ENCODE measurements at regions not wholly inside any gene's neighbourhood (a gene's known extent, or its start where the extent isn't known, plus 50 kb on each side); places are given as distances from the start of the nearest gene placed in this dataset.

GRCh38 chr6:62669831-62670230 is 383.8 kb upstream of the KHDRBS2 start (continued):
- no peak for TF ChIP-seq ZBTB33 (IDR thresholded peaks at IDR 0.05; ENCODE audit: borderline replicate concordance, low read depth)
- TF ChIP-seq TEAD4 (IDR thresholded peaks at IDR 0.05; ENCODE audit: borderline replicate concordance, insufficient read depth), result no peak

DNA sequence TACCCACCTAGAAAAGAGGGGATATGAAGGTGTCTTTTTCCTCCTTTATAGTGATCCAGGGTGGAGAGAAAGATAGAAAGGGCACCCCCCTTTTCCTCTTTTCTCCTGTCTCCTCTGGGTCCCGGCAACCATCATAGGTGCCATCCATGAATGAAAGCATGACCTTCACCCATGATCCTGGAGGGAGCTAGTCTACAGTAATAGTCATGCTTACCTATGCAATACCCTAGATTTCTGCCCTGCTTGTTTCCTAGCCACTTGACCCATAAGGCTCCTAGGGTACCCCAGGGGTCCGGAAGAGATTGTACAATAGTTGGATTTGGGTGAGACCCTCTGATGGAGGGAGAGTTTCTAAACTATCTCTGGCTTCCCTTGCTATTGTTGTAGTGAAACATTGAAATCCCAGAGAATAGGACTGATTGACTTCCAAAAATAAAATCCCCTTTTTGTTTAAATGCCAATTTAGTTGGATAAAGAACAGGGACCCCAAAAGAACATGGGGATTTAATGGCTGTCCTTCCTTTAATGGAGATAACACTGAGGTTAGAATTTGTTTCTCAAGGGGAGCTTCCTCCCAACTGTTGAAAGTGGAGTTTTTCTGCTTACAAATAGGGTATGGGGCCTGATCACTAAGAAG is 366.8 kb upstream of the KHDRBS2 start:
- H3K36me3 ChIP-seq (replicated peaks in 1 of 2; ENCODE audit: control insufficient read depth in 1 of 2, insufficient read depth in 2 of 2, low read length in 1 of 2), result no peaks in the 10 kb centered on the region
- H3F3A ChIP-seq (replicated peaks; ENCODE audit: insufficient read depth), result no peaks in the 10 kb centered on the region
- no peak overlapping the region for H3K27ac ChIP-seq (ENCODE audit: low read depth in 2 of 2, low read length in 1 of 2)
- TF ChIP-seq, protein P1, sequence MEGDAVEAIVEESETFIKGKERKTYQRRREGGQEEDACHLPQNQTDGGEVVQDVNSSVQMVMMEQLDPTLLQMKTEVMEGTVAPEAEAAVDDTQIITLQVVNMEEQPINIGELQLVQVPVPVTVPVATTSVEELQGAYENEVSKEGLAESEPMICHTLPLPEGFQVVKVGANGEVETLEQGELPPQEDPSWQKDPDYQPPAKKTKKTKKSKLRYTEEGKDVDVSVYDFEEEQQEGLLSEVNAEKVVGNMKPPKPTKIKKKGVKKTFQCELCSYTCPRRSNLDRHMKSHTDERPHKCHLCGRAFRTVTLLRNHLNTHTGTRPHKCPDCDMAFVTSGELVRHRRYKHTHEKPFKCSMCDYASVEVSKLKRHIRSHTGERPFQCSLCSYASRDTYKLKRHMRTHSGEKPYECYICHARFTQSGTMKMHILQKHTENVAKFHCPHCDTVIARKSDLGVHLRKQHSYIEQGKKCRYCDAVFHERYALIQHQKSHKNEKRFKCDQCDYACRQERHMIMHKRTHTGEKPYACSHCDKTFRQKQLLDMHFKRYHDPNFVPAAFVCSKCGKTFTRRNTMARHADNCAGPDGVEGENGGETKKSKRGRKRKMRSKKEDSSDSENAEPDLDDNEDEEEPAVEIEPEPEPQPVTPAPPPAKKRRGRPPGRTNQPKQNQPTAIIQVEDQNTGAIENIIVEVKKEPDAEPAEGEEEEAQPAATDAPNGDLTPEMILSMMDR (IDR thresholded peaks at IDR 0.05), result no peak
- no peak for TF ChIP-seq REST (IDR thresholded peaks at IDR 0.05; ENCODE audit: low read depth, low read length)
- TF ChIP-seq SMC3 (IDR thresholded peaks at IDR 0.05; ENCODE audit: low read depth, low read length), result no peak
- TF ChIP-seq RFX5 (IDR thresholded peaks at IDR 0.05; ENCODE audit: low read length), result no peak
- no peak for TF ChIP-seq EZH2phosphoT487 (IDR thresholded peaks at IDR 0.05; ENCODE audit: borderline replicate concordance, low read depth)
- no peak for TF ChIP-seq ELF1 (IDR thresholded peaks at IDR 0.05)
- no peak for TF ChIP-seq TEAD4 (IDR thresholded peaks at IDR 0.05; ENCODE audit: borderline replicate concordance, insufficient read depth)
- TF ChIP-seq RXRA (IDR thresholded peaks at IDR 0.05; ENCODE audit: borderline replicate concordance, low read depth), result no peak
- TF ChIP-seq FOXJ3 (CRISPR knock-in tag; IDR thresholded peaks at IDR 0.05), result no peak
- no peak for TF ChIP-seq GATA2 (CRISPR knock-in tag; IDR thresholded peaks at IDR 0.05)
- no peak for TF ChIP-seq FOXM1 (IDR thresholded peaks at IDR 0.05; ENCODE audit: low read depth)
- no peak for TF ChIP-seq FOSL2 (IDR thresholded peaks at IDR 0.05; ENCODE audit: borderline replicate concordance, low read depth)
- no peak for TF ChIP-seq RCOR1 (IDR thresholded peaks at IDR 0.05; ENCODE audit: low read length)
- no peak for TF ChIP-seq USF1 (IDR thresholded peaks at IDR 0.05; ENCODE audit: borderline replicate concordance, low read depth)
- TF ChIP-seq, protein P2, sequence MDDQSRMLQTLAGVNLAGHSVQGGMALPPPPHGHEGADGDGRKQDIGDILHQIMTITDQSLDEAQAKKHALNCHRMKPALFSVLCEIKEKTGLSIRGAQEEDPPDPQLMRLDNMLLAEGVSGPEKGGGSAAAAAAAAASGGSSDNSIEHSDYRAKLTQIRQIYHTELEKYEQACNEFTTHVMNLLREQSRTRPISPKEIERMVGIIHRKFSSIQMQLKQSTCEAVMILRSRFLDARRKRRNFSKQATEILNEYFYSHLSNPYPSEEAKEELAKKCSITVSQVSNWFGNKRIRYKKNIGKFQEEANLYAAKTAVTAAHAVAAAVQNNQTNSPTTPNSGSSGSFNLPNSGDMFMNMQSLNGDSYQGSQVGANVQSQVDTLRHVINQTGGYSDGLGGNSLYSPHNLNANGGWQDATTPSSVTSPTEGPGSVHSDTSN (IDR thresholded peaks at IDR 0.05), result no peak
- no peak for TF ChIP-seq EP300 (IDR thresholded peaks at IDR 0.05; ENCODE audit: borderline replicate concordance in 1 of 2, low read depth in 1 of 2, low read length in 1 of 2)
- TF ChIP-seq, protein P3, sequence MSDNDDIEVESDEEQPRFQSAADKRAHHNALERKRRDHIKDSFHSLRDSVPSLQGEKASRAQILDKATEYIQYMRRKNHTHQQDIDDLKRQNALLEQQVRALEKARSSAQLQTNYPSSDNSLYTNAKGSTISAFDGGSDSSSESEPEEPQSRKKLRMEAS (IDR thresholded peaks at IDR 0.05; ENCODE audit: low read depth), result no peak
- TF ChIP-seq, protein P4, sequence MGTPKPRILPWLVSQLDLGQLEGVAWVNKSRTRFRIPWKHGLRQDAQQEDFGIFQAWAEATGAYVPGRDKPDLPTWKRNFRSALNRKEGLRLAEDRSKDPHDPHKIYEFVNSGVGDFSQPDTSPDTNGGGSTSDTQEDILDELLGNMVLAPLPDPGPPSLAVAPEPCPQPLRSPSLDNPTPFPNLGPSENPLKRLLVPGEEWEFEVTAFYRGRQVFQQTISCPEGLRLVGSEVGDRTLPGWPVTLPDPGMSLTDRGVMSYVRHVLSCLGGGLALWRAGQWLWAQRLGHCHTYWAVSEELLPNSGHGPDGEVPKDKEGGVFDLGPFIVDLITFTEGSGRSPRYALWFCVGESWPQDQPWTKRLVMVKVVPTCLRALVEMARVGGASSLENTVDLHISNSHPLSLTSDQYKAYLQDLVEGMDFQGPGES (IDR thresholded peaks at IDR 0.05; ENCODE audit: low read depth, low read length), result no peak
- no peak for TF ChIP-seq SIN3A (IDR thresholded peaks at IDR 0.05; ENCODE audit: borderline replicate concordance, low read depth, low read length)
- H2AFZ ChIP-seq (ENCODE audit: low read depth), result no peak overlapping the region
- H3K4me2 ChIP-seq, result no peak overlapping the region
- no peaks in the 10 kb centered on the region for H4K20me1 ChIP-seq (ENCODE audit: insufficient read depth)
- H3K79me2 ChIP-seq (ENCODE audit: insufficient read depth), result no peaks in the 10 kb centered on the region
- CTCF ChIA-PET, result no interaction called here
- H3K4me1 ChIP-seq (ENCODE audit: control insufficient read depth in 1 of 2, insufficient read depth in 2 of 2, low read depth in 1 of 2, low read length in 1 of 2), result no peaks in the 10 kb centered on the region
- no peaks in the 10 kb centered on the region for H3K27me3 ChIP-seq (ENCODE audit: insufficient read depth)
- H3K4me3 ChIP-seq (ENCODE audit: low read depth in 2 of 2, low read length in 1 of 2), result no peak overlapping the region
- peaks cover 6% of the 10 kb centered on the region; the same call in 1 of the 2 replicates for H3K9me3 ChIP-seq
- WGBS (ENCODE audit: low lambda C conversion rate), result 0% methylated on average over 2 of the region's 2 CpGs
- POLR2A ChIA-PET, result no interaction called here
- H3K9ac ChIP-seq, result no peak overlapping the region
- no peak for DNase-seq
- no peaks in the 10 kb centered on the region for H3K9me2 ChIP-seq
